NOMO-1 treated with DMSO at 0.1 percent for 48 hours (cell line): ENCODE measurements at regions not wholly inside any gene's neighbourhood (a gene's known extent, or its start where the extent isn't known, plus 50 kb on each side); places are given as distances from the start of the nearest gene placed in this dataset.
"Not testable (repeated sequence)": the region's sequence is repeated elsewhere in the genome, so short reads cannot be mapped to it uniquely, and the experiment has no call there.

Source experiments
- DNase-seq: peaks from one replicate; lab custom pipeline; 2025; ENCODE audit not compliant: unreplicated experiment; lab: John Stamatoyannopoulos, UW

GRCh38 chr7:115654384-115655214 is 376.0 kb downstream of the TFEC start:
- DNase-seq = no peak

GRCh38 chr7:115649429-115649828 is 381.1 kb downstream of the TFEC start:
- no peak for DNase-seq

DNA sequence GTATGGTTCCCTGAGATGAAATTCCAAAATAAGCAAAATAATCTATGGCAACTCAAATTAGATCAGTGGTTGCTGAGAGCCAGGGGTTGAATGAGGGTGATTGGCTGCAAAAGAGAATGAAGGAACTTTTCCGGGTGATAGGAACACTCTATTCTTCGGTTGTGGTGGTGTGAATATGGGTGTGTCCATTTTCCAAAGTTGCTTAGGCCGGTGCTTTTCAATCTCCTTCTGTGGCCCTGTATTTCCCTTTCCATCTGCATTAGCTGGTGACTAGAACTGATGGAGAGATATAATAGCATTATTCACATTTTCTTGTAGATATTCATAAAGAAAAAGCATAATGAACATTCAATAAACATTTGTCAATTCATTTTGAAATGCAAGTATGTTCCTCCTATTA is 382.9 kb downstream of the TFEC start:
- DNase-seq = no peak

DNA sequence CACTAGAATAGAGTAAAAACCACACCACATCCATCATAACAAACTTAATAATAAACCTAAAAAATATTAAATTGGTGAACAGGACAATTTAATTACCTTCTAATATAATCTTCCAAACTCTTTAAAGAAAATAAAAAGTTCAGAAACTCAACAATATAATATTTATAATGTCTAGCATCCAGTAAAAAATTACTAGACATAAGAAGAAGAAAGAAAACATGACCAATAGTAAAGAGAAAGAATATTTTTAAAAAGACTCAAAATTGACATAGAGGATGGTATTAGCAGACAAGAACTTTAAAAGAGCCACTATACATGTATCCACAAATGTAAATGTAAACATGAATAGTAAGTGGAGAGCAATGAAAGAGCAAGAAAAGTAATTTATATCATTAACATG is 388.4 kb downstream of the TFEC start:
- DNase-seq = no peak

DNA sequence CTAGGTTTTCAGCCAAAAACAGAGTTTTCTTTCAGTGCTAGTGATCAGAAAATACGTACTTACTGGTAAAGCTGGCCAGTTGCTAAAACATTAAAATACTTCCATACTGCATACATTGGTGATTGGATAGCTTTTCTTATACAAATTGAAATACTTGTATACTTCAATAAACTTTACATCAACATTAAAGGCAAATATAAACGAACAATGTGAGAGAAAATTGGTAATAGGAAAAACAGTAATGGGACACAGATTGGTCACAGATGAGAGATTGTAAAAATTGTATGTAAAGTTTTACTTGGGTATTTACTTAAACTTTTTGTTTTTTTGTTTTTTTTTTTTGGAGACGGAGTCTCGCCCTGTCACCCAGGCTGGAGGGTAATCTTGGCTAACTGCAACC is 391.7 kb downstream of the TFEC start:
- DNase-seq = no peak

GRCh38 chr7:115637128-115637527 is 393.4 kb downstream of the TFEC start:
- DNase-seq = no peak

GRCh38 chr7:115635876-115636275 is 394.7 kb downstream of the TFEC start:
- no peak for DNase-seq

DNA sequence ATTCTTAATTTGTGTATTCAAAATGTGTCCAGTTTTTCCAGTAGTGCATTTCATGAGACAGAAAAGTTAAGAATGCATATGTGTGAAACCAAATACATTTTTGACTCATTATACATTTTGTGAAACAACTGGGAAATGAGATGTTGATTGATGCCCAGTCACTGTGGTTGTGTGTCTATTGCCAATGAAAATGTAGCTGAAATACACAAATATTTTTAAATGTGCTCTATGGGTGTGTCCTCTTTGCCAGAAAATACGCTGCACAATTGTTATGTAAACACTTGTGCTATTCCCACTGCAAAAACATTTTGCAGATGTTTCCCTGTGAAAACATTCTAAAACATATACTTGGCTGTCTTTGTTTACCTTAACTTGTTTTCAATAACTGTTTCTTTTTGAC is 395.2 kb downstream of the TFEC start:
- DNase-seq = no peak

GRCh38 chr7:115634633-115635032 is 395.9 kb downstream of the TFEC start:
- DNase-seq = no peak

- DNase-seq = no peak
Measured at GRCh38 chr7:115632636-115633035, 397.9 kb downstream of the TFEC start.

- no peak for DNase-seq
Measured at GRCh38 chr7:115631782-115632181, 398.8 kb downstream of the TFEC start.

- no peak for DNase-seq
Measured at GRCh38 chr7:115630049-115630448, 400.5 kb downstream of the TFEC start.

DNA sequence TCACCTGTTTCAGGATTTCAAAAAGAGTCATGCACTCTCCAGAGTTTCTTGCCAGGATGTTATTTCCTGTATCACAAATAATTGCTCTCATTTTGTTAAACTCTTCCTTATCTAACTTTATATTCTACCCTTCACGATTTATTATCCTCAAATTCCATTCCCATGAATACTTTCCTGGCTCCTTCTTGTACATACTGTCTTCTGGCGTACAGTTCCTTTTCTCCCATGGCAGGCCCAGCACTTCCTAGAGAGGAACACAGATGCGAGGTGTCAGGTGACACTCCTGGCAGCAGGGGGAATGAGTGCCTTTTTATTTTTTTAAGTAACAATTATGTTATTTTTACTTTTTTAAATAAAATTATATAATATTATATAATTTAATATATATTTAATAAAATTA is 411.9 kb downstream of the TFEC start:
- DNase-seq = no peak

DNA sequence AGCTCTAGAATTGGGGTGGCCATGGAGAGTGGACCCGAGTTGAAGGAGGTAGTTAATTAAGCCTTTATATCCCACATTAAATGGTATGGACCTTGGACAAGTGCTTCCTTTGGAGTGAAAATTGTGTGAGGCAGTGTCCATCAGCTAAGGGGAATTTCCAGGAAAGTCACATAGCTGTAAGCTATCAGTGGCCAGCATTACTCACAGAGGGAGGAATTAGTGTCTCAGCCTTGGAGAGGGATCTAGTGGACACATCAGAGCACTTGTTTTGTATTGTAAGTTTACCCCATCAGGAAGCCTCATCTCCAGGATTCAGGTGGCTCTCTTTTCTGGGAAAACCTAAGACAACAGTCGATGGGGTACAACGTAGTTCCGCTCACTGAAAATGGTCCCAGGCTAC is 416.7 kb downstream of the TFEC start:
- no peak for DNase-seq

DNA sequence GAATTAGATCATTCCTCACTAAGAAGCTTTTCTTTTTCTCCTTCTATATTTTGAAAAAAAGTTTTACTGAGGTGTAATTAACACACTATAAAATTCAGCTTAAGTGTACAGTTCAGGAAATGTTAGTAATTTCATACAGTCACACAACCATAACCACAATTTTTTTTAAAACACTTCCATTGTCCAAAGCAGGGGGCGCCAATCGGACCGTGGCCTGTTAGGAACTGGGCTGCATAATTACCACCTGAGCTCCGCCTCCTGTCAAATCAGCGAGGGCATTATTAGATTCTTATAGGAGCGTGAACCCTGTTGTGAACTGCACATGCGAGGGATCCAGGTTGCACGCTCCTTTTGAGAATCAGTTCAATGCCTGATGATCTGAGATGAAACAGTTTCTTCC is 427.1 kb downstream of the TFEC start:
- no peak for DNase-seq

- DNase-seq = no peak
Measured at GRCh38 chr7:115600207-115600606, 430.4 kb downstream of the TFEC start.

- DNase-seq = not testable (repeated sequence)
Measured at GRCh38 chr7:115599184-115599583, 431.4 kb downstream of the TFEC start.

DNA sequence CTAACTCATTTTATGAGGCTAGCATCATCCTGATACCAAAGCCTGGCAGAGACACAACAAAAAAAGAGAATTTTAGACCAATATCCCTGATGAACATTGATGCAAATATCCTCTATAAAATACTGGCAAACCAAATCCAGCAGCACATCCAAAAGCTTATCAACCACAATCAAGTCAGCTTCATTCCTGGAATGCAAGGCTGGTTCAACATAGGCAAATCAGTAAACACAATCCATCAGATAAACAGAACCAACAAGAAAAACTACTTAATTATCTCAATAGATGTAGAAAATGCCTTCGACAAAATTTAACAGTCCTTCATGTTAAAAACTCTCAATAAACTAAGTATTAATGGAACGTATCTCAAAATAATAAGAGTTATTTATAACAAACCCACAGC is 433.3 kb downstream of the TFEC start:
- not testable (repeated sequence) for DNase-seq

DNA sequence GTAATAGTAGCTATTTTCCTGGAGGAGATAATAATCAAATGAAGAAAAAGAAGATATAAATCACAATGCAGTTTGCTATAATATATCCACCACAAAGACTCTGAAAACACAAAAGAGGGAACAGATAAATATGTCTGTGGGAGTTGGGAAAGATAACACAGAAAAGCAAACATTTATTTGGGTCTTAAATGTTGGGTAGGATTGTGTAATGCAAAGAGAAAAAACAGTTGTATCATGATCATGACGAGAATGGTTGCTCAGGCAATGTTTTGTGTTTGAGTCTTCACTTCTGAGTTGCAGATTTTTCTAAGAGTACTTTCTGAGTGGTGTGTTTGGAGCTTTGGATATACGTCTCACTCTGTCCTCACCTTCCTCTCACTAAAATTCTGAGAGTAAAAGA is 437.5 kb downstream of the TFEC start:
- no peak for DNase-seq

DNA sequence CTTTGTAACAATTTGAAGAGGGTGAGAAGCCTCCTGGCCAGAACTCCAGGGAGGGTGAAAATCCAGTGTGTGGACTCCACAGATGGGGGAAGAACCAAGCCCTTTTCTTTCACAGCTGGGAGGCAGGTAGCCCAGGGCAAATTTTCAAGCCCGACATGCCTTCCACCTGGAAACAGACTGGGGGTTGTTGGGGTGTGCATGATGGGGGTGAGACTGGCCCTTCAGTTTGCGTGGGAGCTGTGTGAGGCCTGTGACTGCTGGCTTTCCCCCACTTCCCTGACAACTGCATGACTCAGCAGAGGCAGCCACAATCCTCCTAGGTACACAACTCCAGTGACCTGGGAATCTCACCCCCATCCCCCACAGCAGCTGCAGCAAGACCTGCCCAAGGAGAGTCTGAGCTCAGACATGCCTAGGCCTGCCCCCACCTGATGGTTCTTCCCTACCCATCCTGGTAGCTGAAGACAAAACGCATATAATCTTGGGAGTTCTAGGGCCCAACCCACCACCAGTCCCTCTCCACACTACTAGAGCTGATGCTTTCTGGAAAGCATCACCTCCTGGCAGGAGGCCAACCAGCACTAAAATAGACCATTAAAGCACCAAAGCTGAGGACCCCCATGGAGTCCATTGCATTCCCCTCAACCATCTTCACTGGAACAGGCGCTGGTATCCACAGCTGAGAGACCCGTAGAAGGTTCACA is 445.4 kb downstream of the TFEC start:
- DNase-seq = no peak

DNA sequence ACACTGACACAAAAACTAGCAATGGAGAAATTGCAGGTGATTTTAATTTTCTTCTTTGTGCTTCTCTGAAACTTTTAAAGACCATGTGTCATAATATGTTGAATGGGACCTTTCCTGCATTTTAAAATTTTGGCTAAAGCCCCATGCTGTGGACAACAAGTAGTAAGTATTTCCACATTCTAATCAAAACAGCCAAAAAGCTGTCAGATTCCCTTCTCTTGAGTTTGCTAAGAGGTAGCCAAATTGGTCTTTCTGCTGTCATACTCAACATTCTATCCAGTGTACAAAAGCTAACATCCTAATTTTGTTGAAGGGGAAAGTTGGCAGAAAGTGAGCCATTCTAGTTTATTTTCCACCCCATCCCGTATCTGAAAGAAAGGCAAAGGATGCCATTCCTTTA is 447.6 kb downstream of the TFEC start:
- DNase-seq = no peak

- DNase-seq = no peak
Measured at GRCh38 chr7:115578576-115578975, 452.0 kb downstream of the TFEC start.
